Astrocyte of the cerebellum (primary cell): ENCODE measurements at regions not wholly inside any gene's neighbourhood (a gene's known extent, or its start where the extent isn't known, plus 50 kb on each side); places are given as distances from the start of the nearest gene placed in this dataset.

Experiments used
- DNase-seq: peaks from one replicate; pipeline ENCODE4 v3.0.0-alpha.2; 2011; ENCODE audit warnings: low read depth
- H3K4me3 ChIP-seq: 2 replicates; pipeline ENCODE4 v1.5.1; 2011; ENCODE audit warnings: mild to moderate bottlenecking, low read depth, low read length, moderate library complexity
- in situ Hi-C: cut with HindIII; loops from 2 replicates; pipeline ENCODE4 v1.10.0; 2017; ENCODE audit warnings: low sequenced_read_pairs
- TF ChIP-seq, protein P1 (sequence below): IDR thresholded peaks from 2 replicates; pipeline ENCODE4 v1.5.1; 2012; ENCODE audit warnings: low read length, low read depth, moderate library complexity, mild to moderate bottlenecking; ENCODE audit errors: missing control alignments

DNA sequence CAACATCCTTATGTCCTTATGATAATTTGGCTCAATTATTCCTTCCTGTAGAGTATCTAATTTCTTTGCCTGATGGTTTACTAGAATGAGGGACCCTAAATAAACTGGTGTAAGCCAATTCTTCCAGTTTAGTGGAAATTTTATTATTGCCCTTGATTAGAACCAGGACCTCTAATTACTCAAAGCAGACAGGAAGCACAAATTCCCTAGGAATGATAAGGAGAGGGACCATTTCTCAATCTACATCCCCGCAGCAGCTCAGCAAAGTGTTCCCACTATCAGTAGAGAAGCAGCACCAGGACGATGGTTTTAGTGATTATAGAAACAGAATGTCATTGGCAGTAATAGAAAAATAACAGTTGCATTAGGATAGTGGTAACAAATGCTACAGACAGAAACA, 97.1 kb downstream of the PLPPR4 start:
- DNase-seq, result no peak
- no peak overlapping the region for H3K4me3 ChIP-seq
- TF ChIP-seq, protein P1, sequence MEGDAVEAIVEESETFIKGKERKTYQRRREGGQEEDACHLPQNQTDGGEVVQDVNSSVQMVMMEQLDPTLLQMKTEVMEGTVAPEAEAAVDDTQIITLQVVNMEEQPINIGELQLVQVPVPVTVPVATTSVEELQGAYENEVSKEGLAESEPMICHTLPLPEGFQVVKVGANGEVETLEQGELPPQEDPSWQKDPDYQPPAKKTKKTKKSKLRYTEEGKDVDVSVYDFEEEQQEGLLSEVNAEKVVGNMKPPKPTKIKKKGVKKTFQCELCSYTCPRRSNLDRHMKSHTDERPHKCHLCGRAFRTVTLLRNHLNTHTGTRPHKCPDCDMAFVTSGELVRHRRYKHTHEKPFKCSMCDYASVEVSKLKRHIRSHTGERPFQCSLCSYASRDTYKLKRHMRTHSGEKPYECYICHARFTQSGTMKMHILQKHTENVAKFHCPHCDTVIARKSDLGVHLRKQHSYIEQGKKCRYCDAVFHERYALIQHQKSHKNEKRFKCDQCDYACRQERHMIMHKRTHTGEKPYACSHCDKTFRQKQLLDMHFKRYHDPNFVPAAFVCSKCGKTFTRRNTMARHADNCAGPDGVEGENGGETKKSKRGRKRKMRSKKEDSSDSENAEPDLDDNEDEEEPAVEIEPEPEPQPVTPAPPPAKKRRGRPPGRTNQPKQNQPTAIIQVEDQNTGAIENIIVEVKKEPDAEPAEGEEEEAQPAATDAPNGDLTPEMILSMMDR, result no peak
- in situ Hi-C loops, result no loop called here

DNA sequence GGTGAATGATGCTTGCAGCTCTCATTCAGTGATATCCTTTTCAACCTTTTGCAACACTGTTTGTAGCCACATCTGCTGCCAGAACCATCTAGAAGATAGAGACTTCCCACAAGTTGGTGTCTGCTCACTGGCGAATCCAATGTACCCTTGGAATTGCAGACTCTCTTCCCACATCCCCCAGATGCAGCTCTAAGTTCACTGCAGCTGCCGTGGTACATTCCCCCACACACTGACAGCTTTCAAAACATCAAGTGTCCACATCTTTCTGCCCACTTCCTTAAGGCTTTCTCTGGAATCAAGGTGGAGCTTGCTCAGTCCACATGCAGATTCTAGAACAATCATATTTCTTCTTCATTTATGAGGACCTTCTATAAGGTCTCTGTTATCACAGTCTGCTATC, 99.2 kb downstream of the PLPPR4 start:
- TF ChIP-seq, protein P1, result no peak
- DNase-seq, result no peak
- H3K4me3 ChIP-seq, result no peak overlapping the region
- in situ Hi-C loops, result no loop called here

DNA sequence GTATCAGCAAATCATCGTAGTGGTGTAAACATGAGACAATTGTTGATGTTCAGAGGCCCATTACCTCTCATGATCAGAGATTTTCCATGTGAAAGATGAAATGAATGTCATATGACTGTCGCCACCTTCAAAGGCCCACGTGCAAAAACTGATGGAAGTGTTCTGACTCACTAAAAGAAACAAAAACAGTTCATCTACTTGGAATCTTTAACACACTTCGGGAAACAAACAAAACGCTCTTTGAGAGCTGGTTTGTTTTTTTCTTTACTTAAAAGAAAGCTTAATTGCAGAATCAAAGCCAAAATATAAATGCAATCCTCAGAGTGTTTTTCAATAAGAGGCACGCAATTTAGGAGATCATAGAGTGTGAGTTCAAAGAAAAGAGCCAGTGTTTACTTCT, 100.8 kb downstream of the PLPPR4 start:
- DNase-seq, result no peak
- TF ChIP-seq, protein P1, result no peak
- in situ Hi-C loops, result no loop called here
- H3K4me3 ChIP-seq, result no peak overlapping the region

DNA sequence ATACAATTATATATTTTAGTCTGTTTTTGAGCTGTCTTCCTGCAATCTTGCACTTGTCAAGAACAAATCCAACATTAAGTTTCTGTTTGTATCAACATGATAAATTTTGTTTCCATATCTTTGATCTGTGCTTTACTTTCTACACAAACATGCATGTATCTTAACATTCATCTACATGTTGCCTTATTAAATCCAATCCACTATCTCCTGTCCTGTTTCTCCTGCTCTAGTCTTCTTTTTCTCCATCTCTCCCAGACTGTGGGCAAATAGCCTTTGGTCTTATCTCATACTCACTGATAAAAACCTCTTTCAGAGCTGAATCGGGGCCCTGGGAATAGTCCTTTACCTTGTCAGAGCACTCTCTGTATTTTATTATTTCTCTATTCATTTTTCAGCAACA, 101.3 kb downstream of the PLPPR4 start:
- TF ChIP-seq, protein P1, result no peak
- H3K4me3 ChIP-seq, result no peak overlapping the region
- in situ Hi-C loops, result no loop called here
- DNase-seq, result no peak

DNA sequence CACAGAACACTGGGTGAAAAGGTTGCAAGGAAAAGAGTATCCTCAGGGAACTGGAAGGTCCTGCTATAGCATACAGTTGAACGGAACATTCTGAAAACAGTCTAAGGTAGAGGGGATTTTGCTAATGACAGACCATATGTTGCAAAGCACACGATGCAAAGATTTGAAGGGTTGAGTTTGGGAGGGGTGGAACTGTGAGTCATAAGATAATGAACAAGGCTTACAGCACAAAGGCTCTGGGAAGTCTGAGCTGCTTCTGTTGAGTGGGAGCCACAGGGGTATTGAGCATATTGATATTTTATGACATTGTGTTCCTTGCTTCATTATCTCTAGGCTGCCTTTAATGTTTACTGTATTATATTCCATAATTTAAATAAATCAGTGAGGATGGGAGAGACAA, 104.9 kb downstream of the PLPPR4 start:
- H3K4me3 ChIP-seq, result no peak overlapping the region
- DNase-seq, result no peak
- in situ Hi-C loops, result no loop called here
- TF ChIP-seq, protein P1, result no peak

DNA sequence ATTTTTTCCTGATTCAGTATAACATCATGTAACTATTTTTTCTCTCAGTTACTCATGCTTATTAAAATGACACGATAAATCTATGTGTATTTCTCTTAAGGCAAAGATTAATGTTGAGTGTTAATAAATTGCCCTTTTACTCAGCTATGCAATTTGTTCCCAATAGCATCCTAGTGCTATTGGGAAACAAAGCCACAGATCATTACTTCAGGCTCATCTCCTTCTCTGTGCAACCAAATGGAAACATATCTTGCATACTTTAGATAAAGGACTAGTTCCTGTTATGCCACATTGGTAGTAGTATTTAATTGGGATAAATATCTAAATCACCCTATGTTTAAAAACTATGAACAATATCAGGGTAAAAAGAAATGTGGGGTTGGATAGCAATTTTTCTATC, 106.2 kb downstream of the PLPPR4 start:
- TF ChIP-seq, protein P1, result no peak
- no peak for DNase-seq
- in situ Hi-C loops, result no loop called here
- H3K4me3 ChIP-seq, result no peak overlapping the region

DNA sequence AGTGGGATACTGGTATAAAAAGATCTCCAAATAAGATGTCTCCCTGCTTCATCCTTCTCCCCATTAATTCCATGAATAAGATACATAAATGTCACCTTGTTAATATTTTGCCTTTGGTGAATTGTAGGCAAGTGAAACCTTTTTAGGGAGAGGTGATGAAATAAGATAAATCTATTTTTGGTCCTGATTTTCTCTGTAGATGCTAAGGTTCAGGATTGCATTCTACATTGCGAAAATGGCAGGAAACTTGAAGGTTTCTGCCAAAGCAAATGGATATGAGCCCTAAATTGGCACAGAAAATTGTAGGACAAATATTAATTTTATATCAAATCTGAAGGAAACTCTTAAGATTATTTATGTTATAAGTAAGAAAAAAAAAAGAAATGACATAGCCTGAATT, 107.1 kb downstream of the PLPPR4 start:
- no peak for DNase-seq
- in situ Hi-C loops, result no loop called here

More for the DNA sequence above, 107.1 kb downstream of the PLPPR4 start:
- TF ChIP-seq, protein P1, result no peak
- no peak overlapping the region for H3K4me3 ChIP-seq
